HG02588 (cell line): ENCODE measurements at regions not wholly inside any gene's neighbourhood (a gene's known extent, or its start where the extent isn't known, plus 50 kb on each side); places are given as distances from the start of the nearest gene placed in this dataset.

Experiments used
- ATAC-seq: cut with Tn5 transposase; IDR thresholded peaks from one replicate; pipeline ENCODE4 v1.9.1; 2021; ENCODE audit warnings: mild to moderate bottlenecking, moderate library complexity; ENCODE audit not compliant: unreplicated experiment

DNA sequence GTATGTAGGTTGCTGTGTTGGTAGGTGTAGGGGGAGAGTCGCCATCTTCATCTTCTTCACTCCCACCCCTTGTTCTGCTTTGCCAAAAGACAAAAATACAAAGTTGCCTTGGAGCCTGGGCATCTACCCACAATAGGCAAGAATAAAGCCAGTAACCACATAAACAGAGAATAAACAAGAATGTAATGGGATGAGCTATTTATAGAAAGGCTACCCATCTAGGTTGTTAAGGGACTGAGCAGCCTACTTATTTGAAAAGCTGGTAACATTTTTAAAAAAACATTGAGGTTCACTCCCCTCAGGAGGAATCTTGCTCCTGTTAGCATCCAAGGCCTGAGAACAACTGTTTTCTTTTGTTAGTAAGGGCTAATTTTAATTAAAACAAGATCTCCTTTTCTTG, 301.4 kb upstream of the STXBP5 start:
- no peak for ATAC-seq

DNA sequence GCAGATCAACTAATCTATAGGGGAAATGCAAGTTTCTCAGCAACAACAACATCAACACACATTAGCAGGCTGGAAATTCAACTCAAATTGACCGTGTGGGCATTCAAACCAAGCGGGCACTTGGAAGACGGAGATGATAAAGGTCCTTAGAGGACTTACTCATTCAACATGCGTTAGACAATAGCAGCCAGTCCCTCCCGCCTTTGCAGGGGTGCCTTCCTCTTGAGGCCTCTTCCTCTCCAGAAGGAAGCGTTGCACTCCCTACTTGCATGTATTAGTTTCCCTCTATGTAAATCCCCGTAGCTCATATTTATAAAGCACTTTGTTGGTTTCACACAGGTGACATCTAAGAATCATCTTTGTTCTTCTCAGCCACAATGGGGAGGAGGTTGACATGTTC, 300.8 kb upstream of the STXBP5 start:
- ATAC-seq = no peak

DNA sequence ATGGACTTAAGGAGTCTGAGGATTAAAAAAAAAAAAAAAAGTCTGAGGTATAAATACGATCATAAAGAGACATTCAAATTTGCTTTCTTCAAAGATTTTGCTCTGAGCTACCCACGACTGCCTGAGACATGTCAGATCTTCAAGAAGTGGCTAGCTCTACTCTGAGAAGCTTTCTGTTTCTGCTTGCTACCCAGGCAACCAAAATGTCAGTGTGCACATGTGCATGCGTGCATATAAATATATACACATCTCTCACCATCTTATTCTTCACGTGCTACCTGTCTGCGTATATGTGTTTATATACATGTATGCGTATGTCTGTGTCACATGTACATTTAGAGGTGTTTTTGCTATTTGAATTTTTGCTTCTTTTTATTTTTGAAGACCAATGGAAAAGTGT, 299.6 kb upstream of the STXBP5 start:
- no peak for ATAC-seq

DNA sequence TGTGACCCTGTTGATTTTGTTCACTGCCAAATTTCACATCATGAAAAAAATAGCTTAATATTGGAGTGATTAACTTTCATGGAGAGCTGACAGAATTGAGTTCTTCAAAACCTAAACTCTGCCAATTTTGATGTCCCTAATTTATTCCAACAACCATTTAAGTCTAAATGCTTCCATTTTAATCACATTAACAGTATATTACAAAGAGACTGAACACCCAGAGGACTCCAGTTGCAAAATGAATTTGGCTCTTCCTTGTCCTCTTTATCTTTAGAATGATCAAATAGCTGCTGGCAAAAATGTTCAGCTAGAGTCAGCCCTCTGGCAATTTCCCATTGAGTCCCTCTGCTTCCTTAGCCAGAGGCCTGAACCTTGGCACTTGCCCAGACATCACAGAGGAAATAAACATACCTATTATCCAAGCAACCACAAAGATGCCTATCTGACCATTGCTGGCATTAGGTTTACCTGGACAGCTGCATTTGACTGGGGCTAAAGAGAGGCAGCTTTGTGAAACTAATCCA, 299.0 kb upstream of the STXBP5 start:
- ATAC-seq = no peak

DNA sequence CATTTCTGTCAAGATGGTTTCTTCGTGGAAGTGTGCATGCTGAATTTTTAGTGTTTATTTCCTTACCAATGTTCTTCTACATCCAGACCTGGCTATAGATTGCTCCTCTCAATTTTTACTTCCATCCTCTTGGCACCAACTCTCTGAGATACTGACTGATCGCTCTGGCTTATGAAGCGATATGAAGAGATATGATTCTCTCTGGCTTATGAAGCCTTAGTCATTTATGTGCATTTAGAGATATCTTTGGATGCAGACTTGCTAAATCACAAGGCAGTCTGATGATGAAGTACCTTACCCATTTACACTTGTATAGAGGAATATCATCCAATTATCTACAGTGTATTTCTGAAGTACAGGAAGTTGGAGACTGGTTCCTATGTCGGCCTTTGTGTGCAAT, 295.4 kb upstream of the STXBP5 start:
- ATAC-seq = no peak

DNA sequence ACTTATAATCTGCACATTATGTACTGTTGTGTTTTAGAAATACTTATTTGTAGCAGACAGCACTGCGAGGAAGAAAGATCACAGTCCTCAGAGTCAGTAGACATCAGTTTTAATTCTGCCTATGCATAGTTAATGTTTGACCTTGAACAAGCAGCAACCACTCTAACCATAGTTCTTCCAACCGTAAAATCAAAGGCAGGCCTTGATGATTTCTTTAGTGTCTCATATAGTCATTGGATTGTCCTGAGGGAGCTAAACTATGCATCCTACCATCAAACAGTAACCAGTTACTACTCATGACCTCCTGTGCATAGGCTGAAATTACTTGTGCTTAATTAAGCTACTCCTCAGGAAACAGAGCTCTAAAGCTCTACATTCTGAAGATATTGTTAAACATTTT, 294.8 kb upstream of the STXBP5 start:
- no peak for ATAC-seq

DNA sequence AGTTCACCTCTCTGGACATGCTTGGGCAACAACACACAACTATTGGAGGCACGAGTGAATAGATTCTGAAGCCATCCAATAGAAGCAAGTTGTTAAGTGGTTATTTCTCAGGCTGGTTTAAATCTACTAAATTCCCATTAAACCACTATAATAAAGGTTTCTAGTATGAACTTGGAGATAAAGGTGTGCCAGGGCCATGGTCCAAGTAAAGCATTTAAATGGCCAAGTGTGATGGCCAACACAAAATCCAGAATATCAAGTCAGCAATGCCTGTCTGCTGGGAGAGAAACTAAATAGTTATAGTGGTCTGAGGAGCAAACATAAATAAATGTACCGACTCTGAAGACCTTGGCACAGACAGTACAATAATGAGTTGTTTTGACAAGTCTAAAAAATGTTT, 294.3 kb upstream of the STXBP5 start:
- ATAC-seq = no peak

DNA sequence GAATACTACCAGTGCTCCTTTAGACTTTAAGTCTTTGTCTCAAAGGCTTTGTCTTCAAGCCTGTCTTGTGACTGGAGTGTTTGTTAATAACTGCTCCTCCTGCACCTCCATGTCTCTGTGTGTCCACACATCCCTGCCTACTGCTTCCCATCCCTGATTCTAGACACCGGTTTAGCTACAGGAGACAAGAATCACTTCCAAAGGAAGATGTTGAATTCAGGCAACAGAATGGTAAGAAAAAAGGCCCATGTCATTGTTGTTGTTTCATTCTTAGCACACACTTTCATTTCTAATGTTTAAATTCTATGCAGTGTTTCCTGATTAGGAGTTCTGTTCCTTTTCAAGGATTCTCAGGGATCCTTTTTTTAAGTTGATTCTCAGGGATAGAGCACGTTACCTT, 293.6 kb upstream of the STXBP5 start:
- no peak for ATAC-seq

DNA sequence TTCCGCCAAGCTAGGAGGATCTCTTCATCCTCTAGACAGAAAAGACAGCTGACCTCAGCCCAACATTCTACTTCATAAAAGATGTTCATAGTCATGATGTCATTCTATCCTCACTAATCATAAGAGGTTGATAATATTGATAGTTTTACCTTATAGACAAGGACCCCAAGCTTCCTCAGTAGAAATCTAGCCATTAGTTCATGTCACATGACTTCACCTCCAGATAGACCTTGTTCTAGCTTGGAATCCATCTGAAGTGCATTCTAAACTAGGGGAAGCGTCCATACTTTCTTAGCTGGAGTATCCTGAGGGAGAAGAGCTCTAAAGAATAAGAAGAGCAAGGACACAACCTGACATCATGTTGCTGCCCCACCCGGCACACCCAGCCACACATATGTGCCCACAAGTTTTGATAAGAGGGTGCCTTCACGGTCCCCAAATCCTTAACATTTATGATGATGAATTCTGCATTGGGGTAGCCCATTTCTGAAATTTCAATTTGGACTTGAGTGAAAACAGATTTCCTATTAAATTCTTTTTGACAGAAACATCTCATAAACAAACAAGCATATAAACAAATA, 292.5 kb upstream of the STXBP5 start:
- no peak for ATAC-seq

DNA sequence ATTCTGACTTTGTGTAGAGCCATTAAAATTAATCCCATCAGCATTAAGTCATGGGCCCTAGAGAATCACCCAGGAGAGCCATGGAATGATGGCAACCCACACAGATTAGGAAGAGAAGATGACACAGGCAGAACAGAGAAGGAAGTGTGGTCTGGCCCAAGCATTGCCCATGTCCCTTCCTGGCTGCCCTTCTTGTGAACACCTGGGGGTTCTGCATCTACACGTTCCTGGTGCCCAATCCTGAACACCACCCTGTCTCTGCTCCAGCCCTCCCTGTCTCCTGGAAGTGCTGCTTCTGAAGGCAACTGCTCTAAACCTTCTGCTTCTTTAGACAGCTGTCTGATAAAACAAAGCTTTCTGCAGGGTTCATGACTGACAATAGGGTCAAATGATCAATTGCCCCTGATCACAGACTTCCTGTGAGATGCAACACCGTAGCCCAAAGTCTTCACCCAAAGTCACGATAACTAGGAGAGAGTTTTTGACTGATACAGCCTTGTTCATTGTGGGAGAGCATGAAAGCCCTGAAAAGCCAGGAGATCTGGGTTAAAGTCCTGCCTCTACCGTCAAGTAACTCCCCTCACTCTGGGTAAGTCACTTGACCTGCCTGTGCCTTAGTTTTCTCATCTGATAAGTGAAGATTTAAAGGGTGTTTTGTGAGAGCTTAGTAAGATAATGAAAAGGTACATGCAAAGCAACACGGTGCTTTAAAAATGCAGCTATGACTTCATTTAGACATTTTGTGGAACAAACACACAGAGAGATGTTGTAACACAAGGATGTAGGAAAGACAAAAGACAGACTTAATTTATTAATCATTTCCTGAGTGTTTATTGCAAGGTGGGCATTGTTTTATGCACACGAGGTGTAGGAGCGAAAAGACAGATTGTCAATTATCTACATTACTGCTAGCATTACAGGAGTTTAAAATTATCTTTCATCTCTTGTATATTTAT, 291.2 kb upstream of the STXBP5 start:
- no peak for ATAC-seq

DNA sequence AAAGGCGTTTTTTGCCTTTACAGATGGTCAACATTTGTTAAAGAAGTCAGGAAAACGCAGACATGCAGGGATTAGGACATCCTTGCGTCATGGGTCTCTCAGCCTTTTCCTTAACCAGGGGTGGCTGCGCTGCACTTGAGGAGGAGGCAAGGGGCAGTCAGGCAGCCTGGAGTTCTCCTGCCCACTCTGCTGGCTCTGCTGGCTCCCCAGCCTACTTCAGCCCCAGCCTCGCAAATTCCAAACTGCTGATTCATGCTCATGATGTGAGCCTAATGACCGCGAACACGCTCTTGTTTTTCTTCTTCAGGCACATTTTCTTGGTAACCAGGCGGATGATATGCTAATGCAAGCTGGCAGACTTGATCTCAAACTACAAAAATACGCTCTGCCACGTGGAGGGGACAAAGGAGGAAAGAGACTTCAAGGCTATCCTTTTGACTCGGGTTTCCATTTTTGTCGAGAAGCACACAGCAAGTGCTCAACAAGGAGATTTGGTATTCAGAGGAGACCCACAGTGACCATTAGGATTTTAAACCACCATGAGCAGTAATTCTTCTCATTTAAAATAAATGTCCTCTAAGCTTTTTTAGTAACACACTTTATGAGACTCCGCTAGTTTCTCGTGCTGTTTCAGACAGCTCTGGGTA, 290.3 kb upstream of the STXBP5 start:
- no peak for ATAC-seq

DNA sequence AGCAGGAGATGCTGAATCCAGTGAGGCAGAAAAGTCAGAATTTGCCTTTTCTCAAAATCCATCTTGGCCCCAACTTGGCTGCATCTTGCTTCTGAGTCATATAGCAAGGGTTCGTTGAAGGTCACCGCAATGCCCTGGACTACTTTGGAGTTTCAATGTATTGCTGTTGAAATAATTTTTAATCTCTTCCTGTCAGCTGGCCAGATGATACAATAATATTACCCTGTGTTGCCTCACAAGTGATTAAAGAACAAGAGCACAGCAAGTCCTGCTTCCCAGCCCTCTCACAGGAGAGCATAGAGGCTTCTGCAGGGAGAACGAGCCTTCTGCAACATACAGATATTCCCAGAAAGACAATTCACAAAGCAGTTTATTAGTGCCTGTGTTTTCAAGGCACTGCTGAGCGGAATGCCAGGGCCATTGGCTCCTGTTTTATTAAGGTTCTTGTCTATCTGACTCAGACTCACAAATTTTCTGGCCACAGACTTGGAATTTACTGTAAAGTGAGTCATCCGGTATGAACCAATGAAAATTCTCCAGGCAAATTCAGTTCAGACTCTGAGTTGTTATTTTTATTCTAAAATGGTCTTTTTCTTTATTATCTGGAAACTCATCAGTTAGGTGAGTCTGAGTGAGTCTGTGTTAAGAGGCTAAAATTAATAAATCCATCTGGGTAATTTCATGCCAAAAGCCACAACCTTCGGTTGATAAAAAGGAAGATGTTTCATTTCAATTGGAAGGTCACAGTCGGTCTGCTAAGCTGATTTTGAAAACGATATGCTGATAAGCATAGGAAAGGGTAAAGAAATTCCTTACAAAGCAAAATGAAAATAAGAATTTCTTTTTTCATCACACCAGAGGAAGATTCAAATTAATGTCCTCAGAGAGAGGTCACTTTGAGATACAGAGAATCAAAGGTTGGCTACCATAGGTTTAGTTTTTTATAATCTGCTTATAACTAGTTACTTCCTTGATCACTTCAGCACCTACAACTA, 289.4 kb upstream of the STXBP5 start:
- ATAC-seq = no peak

DNA sequence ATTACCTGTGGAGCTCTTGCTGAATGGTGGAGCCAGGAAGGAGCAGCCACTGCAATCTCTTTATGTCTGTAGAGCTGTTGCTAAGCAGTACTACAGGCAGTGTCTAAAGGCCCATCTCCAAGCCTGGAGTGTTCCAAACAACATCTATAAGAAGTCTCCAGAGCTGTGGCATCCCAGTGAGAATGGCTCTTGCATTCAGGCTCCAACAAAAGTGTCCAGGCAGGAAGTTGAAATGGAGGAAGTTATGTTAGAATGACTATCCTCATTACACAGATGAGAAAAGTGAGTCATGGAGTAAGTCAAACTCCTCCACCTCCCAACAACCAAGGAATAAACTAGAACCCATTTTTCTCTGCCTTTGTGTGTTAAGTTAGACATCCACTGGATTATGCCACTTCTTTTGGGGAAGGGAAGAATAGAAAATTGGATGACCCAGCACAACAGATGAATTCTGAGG, 288.5 kb upstream of the STXBP5 start:
- no peak for ATAC-seq

DNA sequence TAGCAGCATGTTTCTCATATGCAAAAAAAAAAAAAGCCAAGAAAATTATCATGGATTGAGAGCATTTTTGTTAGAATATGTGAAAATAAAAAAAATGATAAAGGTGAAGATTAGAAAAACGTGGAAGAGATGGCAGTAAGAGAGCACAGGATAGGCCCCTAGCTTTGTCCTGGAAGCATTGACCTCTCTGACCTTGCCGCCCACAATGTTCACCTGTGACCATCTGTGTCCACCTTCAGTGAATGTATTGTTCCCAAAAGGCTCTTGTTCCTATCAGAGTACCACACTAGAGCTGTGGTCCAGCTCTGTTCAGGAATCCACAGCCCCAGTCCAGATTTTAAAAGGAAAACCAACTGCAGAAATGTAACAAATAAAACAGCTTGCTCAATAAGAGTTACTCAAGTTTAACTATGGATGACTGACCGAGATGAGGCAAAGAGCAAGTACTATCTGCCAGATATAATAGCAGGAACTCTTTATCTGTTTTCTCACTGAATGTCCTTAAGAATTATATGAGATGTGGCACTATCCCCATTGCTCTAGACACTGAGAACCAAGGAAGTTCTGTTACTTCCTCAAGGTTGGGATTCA, 287.7 kb upstream of the STXBP5 start:
- ATAC-seq = no peak

DNA sequence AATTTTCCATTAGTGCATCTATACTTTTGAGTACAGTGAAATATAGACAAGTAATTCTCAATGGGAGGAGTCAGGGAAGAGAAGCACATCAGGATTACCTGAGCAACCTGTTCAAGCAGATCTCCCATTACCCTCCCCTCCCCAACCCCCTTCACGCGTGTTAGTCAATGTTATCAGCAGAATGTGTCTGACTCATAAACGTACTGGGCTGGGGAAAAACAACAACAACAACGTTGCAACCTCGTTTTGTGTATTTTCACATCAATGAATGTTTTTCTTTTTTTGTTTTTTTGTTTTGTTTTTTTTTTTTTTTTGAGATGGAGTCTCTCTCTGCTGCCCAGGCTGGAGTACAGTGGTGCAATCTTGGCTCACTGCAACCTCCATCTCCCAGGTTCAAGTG, 287.0 kb upstream of the STXBP5 start:
- no peak for ATAC-seq

DNA sequence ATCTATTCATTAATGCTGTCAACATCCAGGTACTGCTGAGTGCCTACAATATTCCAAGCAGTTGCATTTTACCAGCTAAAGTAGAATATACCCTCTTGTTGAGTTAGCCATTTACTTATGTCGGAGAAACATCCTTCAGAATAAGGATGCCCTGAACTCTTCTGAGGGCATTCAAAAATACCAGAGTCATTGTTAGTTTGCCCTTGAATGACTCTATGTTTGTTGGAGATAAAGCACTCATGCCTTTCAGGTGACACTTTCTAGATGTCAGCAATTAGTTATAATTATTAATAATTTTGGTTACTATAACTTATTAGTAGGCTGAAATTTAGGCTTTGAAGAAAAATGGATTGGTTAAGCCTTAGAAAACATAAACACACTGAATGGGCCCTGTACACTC, 286.2 kb upstream of the STXBP5 start:
- no peak for ATAC-seq

DNA sequence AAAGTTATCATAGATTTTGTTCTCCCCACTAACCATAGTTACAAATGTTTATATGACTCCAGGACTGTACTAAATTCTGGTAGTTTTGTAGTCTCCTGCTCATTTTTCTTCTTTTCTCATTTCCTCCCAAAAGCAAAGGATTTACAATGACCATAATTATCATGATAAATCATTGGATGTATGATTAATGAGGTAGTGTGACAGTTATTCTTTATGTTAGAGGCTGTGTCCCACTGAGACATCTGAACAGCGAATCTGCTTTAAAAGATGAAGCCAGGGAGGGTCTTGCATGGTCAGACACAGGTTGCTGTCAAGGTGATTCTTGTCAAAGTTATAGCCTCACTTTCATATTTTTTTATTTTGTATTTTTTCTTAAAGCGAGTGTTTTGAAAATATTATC, 285.2 kb upstream of the STXBP5 start:
- no peak for ATAC-seq

DNA sequence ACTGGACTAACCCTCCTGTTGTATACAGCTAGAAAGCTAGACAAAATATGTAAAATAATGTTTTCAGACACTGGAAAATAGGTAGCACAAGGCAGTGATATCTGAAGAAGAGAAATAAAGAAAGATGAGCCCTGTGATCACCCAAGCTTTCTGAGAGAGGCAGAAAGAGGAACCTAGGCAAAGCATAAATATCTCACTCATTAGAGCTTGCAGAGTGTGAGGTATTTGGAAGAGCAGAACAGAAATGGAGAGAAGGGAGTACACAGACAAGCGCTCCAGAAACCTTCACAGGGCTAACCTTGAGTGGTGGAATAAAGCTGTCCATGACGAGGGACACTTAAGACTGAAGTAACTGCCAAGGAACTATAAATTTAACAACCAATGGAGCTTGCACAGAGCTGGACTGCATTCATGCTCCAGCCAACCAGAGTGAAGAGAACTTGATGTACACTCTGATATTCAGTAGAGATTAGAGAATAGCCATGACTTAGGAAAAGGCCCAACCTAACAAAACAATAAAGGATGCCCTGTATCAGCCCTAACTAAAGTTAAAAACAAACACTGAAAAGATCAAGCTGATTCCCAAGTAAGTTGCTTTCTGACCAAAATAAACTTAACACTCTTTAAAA, 280.9 kb upstream of the STXBP5 start:
- no peak for ATAC-seq

DNA sequence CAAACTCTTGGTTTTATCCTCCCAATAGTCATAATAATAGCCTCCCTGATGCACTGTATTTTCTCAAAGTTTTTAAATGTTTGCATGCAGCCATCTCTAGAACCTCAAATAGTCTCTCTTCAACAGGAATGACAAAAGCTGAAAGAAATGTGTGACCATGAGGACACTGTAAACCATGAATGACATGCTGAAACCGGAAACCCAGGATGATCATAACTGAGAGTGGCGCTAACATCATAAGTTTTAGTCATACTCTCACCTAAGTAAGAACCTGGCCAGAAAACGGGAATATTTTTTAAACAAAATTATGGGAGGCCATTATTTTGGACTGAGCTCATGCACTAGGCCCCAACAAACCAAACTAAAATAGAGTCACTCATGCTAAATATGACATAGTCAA, 278.4 kb upstream of the STXBP5 start:
- ATAC-seq = no peak

DNA sequence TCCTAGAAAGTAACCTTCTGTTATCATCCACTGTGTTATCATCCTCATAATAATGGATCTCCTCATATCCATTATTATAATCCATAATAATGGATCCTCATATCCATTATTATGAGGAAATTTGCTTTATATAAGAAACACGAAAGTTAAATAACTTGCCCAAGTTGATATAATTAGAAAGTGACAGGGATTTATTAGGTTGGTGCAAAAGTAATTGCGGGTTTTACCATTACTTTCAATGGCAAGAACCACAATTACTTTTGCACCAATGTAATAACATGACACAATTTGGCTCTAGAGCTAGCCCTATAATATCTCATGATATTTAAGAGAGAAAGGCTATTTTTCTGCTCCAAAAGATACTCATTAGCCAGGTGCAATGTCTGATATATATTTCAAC, 275.7 kb upstream of the STXBP5 start:
- no peak for ATAC-seq
